SK-N-SH treated with all-trans-retinoic acid at 6 μM for 48 hours (cell line): ENCODE measurements at regions not wholly inside any gene's neighbourhood (a gene's known extent, or its start where the extent isn't known, plus 50 kb on each side); places are given as distances from the start of the nearest gene placed in this dataset.

ENCODE experiments used
- ATAC-seq: fragments of 200-7000 bp; cut with Tn5 transposase; 3 replicates; pipeline ENCODE4 v1.9.1; 2020; ENCODE audit warnings: mild to moderate bottlenecking, moderate library complexity
- ARNTL ChIP-seq: fragments of 450-650 bp; formaldehyde crosslinking; IDR thresholded peaks from 2 replicates; pipeline ENCODE4 v1.5.0; 2020; ENCODE audit warnings: low read depth, mild to moderate bottlenecking, moderate library complexity, borderline replicate concordance
- BACH2 ChIP-seq: fragments of 250-450 bp; sonication (Bioruptor Pico); IDR thresholded peaks from 2 replicates; pipeline ENCODE4 v1.9.0; 2021; ENCODE audit warnings: mild to moderate bottlenecking, borderline replicate concordance
- CREB5 ChIP-seq: fragments of 250-450 bp; sonication (Bioruptor Pico); IDR thresholded peaks from 2 replicates; pipeline ENCODE4 v1.5.1; 2020; ENCODE audit warnings: low read depth, mild to moderate bottlenecking, moderate library complexity
- CSDC2 ChIP-seq: fragments of 250-450 bp; sonication (Bioruptor Pico); IDR thresholded peaks from 2 replicates; pipeline ENCODE4 v1.5.0; 2020; ENCODE audit warnings: mild to moderate bottlenecking, moderate library complexity
- CSRNP3 ChIP-seq: fragments of 250-450 bp; sonication (Bioruptor Pico); IDR thresholded peaks from 2 replicates; pipeline ENCODE4 v1.5.1; 2021; ENCODE audit warnings: mild to moderate bottlenecking, moderate library complexity
- ESRRG ChIP-seq: fragments of 250-450 bp; sonication (Bioruptor Pico); IDR thresholded peaks from 2 replicates; pipeline ENCODE4 v1.6.1; 2021; ENCODE audit warnings: mild to moderate bottlenecking
- GLIS3 ChIP-seq: fragments of 250-450 bp; sonication (Bioruptor Pico); IDR thresholded peaks from 2 replicates; pipeline ENCODE4 v1.5.0; 2020; ENCODE audit warnings: mild to moderate bottlenecking, moderate library complexity
- ISL1 ChIP-seq: fragments of 250-450 bp; sonication (Bioruptor Pico); IDR thresholded peaks from 2 replicates; pipeline ENCODE4 v2.1.2; 2022; ENCODE audit warnings: mild to moderate bottlenecking, moderate library complexity
- OSR1 ChIP-seq: fragments of 250-450 bp; sonication (Bioruptor Pico); IDR thresholded peaks from 2 replicates; pipeline ENCODE4 v1.8.0; 2022; ENCODE audit warnings: moderate library complexity, mild to moderate bottlenecking, inconsistent platforms
- PPARA ChIP-seq: fragments of 250-450 bp; sonication (Bioruptor Pico); IDR thresholded peaks from 2 replicates; pipeline ENCODE4 v1.5.0; 2020; ENCODE audit warnings: mild to moderate bottlenecking, borderline replicate concordance
- RARB ChIP-seq: fragments of 250-450 bp; sonication (Bioruptor Pico); IDR thresholded peaks from 2 replicates; pipeline ENCODE4 v1.8.0; 2021; ENCODE audit warnings: mild to moderate bottlenecking, moderate library complexity
- SNAI2 ChIP-seq: fragments of 250-450 bp; sonication (Bioruptor Pico); IDR thresholded peaks from 2 replicates; pipeline ENCODE4 v1.5.0; 2020; ENCODE audit warnings: mild to moderate bottlenecking, moderate library complexity
- TCF4 ChIP-seq: fragments of 250-450 bp; sonication (Bioruptor Pico); IDR thresholded peaks from 2 replicates; pipeline ENCODE4 v1.8.0; 2021; ENCODE audit warnings: mild to moderate bottlenecking, moderate library complexity, borderline replicate concordance
- TOX ChIP-seq: fragments of 250-450 bp; sonication (Bioruptor Pico); IDR thresholded peaks from 2 replicates; pipeline ENCODE4 v1.8.0; 2021; ENCODE audit warnings: mild to moderate bottlenecking, moderate library complexity, borderline replicate concordance
- ZC3H10 ChIP-seq: fragments of 250-450 bp; sonication (Bioruptor Pico); IDR thresholded peaks from 2 replicates; pipeline ENCODE4 v1.5.1; 2021; ENCODE audit warnings: mild to moderate bottlenecking, moderate library complexity
- ZFP30 ChIP-seq: fragments of 450-650 bp; formaldehyde crosslinking; IDR thresholded peaks from 2 replicates; pipeline ENCODE4 v1.5.0; 2022; ENCODE audit warnings: mild to moderate bottlenecking, moderate library complexity
- ZNF565 ChIP-seq: fragments of 450-650 bp; formaldehyde crosslinking; conservative IDR thresholded peaks from 2 replicates; pipeline ENCODE4 v1.5.0; 2020; ENCODE audit warnings: low read depth, mild to moderate bottlenecking, moderate library complexity
- ZNF70 ChIP-seq: fragments of 450-650 bp; formaldehyde crosslinking; IDR thresholded peaks from 2 replicates; pipeline ENCODE4 v1.5.0; 2020; ENCODE audit warnings: mild to moderate bottlenecking, moderate library complexity
- ZNF8 ChIP-seq: fragments of 450-650 bp; formaldehyde crosslinking; IDR thresholded peaks from 2 replicates; pipeline ENCODE4 v1.5.0; 2020; ENCODE audit warnings: mild to moderate bottlenecking, moderate library complexity
- TF ChIP-seq, protein P1 (sequence below): fragments of 250-450 bp; sonication (Bioruptor Pico); IDR thresholded peaks from 2 replicates; pipeline ENCODE4 v1.8.0; 2021; ENCODE audit warnings: low read depth, mild to moderate bottlenecking, moderate library complexity, borderline replicate concordance
- TF ChIP-seq, protein P2 (sequence below): fragments of 250-450 bp; sonication (Bioruptor Pico); IDR thresholded peaks from 2 replicates; pipeline ENCODE4 v1.8.0; 2020; ENCODE audit warnings: mild to moderate bottlenecking, moderate library complexity, borderline replicate concordance

GRCh38 chr12:93032758-93033157 is 103.7 kb upstream of the EEA1 start:
- TF ChIP-seq CSRNP3 (no peak), CSDC2 (CRISPR knock-in tag) (no peak), TOX (no peak), ARNTL (no peak), ZNF8 (CRISPR knock-in tag) (no peak), CREB5 (no peak), GLIS3 (no peak), RARB (no peak), SNAI2 (CRISPR knock-in tag) (no peak), ZNF70 (CRISPR knock-in tag) (no peak), PPARA (CRISPR knock-in tag) (no peak), ZNF565 (CRISPR knock-in tag) (no peak)
- ATAC-seq: no peak

DNA sequence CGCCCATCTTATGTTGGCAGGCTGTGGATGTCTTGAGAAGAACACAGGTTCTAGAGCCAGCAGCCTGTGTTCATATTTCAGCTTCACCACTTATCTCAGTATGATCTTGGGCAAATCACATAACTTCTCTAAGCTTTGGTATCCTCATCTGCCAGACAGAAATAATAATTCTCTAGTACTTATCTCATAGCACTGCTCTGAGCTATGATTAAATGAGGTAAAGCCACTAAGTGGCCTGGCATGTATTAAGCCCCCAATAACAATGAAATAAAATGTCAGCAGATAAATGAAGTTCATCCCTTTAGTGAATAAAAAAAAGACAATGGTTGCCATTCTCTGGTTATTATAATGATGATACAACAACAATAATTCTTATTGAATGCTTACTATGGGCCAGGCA is 104.9 kb upstream of the EEA1 start:
- peak; percentile 53; the same call in 2 of the 3 replicates for ATAC-seq
- peak; percentile 42; the same call in 1 of the 2 replicates for TF ChIP-seq ISL1 (CRISPR knock-in tag)
- TF ChIP-seq TCF4: peak; percentile 61; the same call in 1 of the 2 replicates
- no peak for TF ChIP-seq CSRNP3

DNA sequence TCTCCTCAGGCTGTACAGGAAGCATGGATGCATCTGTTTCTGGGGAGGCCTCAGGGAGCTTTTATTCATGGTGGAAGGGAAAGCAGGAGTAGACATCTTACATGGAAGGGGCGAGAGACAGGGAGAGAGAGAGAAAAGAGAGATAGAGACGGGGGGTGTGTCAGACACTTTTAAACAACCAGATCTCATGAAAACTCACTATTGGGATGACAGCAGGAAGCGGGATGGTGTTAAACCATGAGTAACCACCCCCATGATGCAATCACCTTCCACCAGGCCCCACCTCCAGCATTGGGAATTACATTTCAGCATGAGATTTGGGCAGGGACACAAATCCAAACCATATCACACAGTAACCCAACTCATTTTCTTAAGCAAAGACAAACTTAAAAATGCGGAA is 110.0 kb upstream of the EEA1 start:
- no peak for ATAC-seq
- TF ChIP-seq OSR1 (CRISPR knock-in tag): no peak
- TF ChIP-seq, protein P1, sequence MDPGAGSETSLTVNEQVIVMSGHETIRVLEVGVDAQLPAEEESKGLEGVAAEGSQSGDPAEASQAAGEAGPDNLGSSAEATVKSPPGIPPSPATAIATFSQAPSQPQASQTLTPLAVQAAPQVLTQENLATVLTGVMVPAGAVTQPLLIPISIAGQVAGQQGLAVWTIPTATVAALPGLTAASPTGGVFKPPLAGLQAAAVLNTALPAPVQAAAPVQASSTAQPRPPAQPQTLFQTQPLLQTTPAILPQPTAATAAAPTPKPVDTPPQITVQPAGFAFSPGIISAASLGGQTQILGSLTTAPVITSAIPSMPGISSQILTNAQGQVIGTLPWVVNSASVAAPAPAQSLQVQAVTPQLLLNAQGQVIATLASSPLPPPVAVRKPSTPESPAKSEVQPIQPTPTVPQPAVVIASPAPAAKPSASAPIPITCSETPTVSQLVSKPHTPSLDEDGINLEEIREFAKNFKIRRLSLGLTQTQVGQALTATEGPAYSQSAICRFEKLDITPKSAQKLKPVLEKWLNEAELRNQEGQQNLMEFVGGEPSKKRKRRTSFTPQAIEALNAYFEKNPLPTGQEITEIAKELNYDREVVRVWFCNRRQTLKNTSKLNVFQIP (CRISPR knock-in tag): no peak
- TF ChIP-seq PPARA (CRISPR knock-in tag): no peak
- no peak for TF ChIP-seq CREB5

DNA sequence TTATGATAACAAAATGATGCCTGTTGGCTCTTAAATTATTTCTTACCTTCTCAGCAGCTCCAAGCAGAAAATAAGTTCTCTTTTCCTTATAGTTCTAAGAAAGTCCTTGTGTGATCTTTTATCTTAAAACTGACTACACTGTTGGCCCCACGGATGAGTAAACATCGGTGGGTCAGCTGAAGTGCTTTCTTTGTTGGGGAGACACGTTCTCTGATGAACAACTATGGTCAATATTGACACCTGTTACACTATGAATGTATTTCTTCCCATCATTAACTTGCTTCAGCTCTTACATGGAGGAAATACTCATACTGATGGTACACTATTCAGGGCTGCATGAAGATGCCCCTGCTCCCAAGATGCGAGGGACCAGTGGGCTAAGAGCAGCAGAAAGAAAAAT is 110.8 kb upstream of the EEA1 start:
- no peak for ATAC-seq
- TF ChIP-seq, protein P2, sequence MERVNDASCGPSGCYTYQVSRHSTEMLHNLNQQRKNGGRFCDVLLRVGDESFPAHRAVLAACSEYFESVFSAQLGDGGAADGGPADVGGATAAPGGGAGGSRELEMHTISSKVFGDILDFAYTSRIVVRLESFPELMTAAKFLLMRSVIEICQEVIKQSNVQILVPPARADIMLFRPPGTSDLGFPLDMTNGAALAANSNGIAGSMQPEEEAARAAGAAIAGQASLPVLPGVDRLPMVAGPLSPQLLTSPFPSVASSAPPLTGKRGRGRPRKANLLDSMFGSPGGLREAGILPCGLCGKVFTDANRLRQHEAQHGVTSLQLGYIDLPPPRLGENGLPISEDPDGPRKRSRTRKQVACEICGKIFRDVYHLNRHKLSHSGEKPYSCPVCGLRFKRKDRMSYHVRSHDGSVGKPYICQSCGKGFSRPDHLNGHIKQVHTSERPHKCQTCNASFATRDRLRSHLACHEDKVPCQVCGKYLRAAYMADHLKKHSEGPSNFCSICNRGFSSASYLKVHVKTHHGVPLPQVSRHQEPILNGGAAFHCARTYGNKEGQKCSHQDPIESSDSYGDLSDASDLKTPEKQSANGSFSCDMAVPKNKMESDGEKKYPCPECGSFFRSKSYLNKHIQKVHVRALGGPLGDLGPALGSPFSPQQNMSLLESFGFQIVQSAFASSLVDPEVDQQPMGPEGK (CRISPR knock-in tag): no peak
- TF ChIP-seq GLIS3: no peak
- TF ChIP-seq, protein P1 (CRISPR knock-in tag): no peak
- no peak for TF ChIP-seq RARB
- TF ChIP-seq ZFP30 (CRISPR knock-in tag): no peak
- no peak for TF ChIP-seq CSDC2 (CRISPR knock-in tag)
- no peak for TF ChIP-seq ESRRG (CRISPR knock-in tag)
- no peak for TF ChIP-seq BACH2 (CRISPR knock-in tag)
- TF ChIP-seq ARNTL: no peak
- TF ChIP-seq TOX: no peak
- TF ChIP-seq SNAI2 (CRISPR knock-in tag): no peak
- TF ChIP-seq PPARA (CRISPR knock-in tag): no peak
- TF ChIP-seq ZC3H10: no peak
- TF ChIP-seq ISL1 (CRISPR knock-in tag): no peak
- TF ChIP-seq ZNF8 (CRISPR knock-in tag): no peak
- TF ChIP-seq, all 23 proteins: peak for 0
